CD4-positive, alpha-beta T cell treated with Interleukin-21 for 1 hour (primary cell): ENCODE measurements at regions not wholly inside any gene's neighbourhood (a gene's known extent, or its start where the extent isn't known, plus 50 kb on each side); places are given as distances from the start of the nearest gene placed in this dataset.
"Not testable (repeated sequence)": the region's sequence is repeated elsewhere in the genome, so short reads cannot be mapped to it uniquely, and the experiment has no call there.

ENCODE experiments used
- DNase-seq: peaks from one replicate; pipeline ENCODE4 v3.0.0-alpha.2; 2020

DNA sequence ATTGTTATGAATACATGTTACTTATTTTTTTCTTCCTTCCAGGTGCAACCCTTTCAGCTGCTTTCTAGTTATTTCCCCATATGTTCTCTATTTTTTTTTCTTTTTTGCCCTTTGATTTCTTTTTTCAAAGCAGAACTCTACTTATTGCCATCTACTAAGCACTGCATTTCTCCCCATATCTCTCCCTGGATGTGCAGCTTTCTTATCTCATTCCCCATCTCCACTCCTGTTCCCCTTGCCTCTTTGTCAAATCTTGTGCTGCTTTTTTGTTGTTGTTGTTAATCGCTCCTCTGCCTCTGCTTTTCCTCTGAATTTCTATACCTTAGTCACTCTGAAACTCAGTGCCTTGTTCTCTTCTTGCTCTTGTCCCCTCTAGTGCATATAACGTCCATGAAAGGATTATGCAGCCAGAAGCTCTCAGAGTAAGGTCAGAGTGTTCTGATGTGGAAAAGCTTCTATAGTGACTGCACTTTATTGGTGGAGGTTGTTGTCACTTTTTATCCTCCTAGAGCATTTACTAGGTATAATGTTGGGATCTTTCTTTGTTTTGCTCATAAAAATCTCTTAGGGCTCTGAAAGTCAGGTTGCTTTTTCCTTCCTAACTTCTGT is 51.1 kb upstream of the JADE1 start:
- DNase-seq = no peak

DNA sequence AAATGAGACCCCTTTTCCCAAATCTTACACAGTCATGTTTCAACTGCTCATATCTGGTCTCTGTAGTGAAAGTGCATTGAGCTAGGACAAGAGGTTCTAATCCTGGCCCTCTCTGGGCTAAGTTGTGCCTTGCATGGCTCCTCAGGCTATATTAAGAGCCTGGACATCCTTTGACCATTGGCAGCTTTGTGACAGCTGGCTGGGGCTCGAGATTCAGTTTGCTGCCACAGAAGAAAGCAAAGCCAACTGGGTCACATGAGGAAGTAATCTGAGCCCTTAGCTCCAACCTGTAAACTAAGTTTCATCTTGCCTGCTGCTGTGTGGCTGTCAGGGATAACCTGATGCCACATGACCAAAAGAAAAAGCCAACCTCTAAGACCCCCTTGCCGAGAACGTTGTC is 51.8 kb upstream of the JADE1 start:
- no peak for DNase-seq

DNA sequence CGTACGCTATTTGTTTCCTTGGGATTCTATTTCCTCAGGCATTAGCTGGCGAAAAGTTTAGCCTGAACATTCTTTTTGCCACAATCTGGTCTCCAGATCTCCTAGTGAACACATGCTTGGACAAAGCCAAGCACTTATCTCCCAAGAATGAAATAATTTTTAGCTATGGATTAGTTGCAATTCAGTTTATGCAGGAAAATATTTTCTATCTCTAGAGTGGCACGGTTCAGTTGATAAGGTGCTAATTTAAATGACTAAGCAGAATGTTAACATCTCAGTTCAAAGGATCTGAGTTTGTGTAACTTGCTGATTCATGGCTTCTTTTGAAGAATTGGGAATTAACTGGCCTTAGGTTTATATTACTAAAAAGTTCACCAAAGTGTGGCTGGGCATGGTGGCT is 58.1 kb upstream of the JADE1 start:
- no peak for DNase-seq

DNA sequence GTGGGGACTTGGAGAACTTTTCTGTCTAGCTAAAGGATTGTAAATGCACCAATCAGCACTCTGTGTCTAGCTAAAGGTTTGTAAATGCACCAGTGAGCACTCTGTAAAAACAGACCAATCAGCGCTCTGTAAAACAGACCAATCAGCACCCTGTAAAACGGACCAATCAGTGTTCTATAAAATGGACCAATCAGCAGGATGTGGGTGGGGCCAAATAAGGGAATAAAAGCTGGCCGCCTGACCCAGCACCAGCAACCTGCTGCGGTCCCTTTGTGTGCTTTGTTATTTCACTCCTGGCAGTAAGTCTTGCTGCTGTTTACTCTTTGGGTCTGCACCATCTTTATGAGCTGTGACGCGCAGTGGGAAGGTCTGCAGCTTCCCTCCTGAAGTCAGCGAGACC is 67.8 kb upstream of the JADE1 start:
- DNase-seq = not testable (repeated sequence)

DNA sequence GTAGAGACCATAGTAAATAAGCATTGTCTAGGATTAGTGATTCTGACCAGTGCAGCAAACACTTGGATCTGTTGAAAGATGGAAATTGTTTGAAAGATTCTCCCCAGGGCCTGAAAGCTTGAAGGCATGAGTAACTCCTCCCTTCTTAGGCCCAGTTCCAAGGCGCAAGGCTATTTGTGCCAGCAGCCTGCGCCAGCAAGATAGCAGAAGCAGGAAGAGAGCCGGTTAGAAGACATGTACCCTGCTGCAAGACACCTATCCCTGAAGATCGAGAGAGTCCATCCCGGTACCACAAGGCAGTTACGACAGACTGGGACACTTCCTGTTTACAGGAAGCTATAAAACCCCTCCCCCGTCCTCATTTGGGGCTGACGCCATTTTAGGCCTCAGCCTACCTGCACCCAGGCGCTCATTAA is 72.4 kb upstream of the JADE1 start:
- DNase-seq = no peak

DNA sequence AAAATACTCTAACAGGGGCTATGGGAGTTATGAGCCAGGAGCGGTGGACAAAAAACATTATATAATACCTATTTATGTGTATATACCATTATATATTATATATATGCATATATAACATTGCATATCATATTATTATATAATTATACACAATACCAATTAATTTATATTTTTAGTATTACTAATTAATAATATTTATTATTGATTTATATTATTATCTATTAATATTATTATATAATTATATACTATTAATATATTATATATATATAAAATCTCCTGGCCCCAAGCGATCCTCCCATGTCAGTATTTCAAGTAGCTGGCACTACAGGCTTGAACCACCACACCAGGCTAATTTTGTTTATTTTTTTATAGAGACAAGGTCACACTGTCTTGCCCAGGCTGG is 73.8 kb upstream of the JADE1 start:
- DNase-seq = no peak

DNA sequence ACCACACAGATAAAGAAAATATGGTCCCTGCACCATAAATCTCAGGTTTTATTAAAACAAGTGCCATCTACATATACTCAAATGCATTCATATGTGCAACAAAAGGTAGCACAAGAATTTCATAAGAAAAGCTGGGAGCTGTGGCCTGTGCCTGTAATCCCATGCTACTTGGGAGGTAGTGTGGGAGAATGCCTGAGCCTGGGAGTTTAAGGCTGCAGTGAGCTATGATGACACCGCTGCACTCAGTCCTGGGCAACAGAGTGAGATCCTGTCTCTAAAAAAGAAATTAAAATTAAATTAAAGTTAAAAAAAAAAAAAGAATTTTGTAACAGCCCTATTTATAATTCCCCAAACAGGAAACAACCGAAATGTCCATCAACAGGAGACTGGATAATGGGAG is 81.3 kb upstream of the JADE1 start:
- no peak for DNase-seq

DNA sequence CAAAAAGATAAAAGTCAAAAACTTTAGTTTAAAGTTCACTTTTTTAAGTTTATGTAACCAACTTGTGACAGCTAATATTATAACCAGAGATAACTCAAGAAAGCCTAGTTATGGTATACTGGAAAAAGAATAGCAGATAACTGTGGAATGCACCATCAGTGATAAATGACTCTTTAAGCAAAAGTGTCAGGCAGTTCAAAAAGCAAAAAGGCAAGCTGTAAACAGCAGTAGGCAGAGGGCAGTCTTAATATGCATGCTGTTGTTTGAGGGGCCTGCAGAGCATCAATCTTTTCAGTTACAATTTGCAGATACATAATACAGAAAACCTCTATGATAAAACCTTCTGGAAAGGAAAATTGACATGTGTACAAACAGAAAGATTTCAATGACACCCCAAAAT is 81.8 kb upstream of the JADE1 start:
- no peak for DNase-seq

DNA sequence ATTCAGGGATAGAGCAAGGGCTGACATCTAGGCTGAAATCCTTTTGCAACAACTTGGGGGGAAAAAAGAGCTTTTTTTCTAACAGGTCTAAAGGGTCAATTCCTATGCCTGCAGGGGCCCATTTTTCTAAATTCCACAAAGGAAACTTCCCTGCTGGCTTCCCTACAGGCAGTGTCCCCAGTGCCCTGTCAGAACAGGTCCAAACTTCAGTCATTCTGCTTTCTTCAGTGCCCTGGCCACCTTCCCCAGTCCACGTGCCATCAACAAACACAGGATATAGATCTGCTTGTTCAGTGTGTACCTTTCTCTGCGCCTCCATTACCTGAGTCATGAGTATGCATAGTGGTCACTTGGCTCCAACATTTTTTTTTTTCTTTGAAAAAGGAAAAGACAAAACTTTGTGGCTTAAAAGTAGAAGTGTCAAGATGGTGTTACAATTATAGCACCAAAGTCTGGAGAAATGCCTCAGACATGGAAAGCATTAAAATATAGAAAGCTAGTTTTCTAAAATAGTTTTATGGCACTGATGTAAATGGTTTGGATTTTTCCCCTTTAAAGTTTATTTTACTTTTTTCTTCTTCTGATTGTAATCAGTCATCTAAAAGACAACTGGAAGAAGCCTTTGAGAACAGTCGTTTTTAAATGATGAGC is 84.0 kb upstream of the JADE1 start:
- DNase-seq = no peak

DNA sequence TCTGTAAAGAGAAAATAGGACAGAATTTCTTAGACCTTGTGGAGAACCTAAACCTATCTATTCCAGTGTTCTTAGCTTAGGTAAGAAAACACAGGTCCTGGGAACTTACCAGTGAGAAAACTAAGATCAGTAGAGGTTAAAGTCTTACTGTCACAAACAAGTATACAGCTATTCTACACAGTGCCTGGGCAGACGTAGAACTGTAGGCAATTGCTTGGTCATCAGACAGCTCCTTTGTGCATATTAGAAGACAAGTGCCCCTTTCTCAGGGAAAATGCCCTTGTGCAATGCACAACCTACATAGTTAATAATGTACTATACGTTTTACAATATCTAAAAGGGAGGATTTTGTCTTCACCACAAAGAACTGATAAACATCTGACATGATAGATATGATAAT is 86.6 kb upstream of the JADE1 start:
- DNase-seq = no peak

DNA sequence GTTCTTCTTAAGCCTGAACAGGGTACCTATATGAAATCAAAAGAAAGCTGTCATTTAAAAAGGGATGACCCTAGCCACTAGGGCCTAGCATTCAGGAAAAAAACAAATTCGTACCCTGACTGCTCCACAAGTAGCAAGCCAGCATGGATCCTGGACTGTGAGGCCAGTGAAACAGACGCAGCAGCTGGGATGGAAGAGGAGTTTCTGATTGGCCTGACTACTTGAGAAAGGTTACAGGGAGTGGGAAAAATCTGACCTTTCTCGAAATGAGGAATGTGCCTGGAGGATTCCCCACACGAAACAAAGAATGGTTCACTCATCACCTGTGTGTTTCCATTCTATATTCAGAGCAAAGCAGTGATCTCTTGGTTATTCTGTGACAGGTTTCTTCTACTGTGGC is 87.6 kb upstream of the JADE1 start:
- no peak for DNase-seq

DNA sequence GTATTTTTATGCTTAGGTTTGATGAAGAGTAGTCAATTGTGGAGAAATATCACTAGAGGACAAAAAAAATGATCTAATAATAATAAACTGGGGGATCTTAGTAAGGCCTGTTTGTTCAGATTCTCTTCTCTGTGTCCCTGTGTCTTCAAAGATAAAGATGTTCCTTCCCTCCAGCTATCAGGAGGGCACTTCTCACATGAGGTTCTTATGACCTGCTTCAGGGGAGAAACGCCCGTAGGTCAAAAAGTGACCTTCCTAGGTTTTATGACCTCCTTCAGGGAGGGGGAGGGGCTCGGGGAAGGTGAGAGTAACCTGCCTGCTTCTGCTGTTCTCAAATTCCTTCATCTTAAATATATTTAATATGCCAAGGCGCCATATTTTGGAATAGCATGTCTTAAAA is 89.2 kb upstream of the JADE1 start:
- DNase-seq = no peak

DNA sequence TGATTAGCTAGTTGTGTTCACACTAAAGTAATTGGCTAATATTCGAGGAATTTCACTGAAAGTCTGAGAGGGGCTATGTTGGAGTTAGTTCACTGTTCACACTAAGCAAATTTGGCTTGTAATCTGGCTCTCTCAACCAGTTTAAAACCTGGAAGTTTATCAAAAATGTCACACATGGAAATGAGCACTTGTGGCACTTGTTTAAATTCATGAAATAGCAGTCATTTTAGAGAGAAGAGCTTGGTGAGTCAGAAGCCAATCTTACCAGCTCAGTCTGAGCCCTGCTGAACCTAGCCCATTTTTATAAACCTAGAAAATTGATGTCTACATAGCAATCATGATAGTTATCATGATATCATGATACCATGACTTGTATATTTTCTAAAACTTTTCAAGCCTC is 90.7 kb upstream of the JADE1 start:
- DNase-seq = no peak

DNA sequence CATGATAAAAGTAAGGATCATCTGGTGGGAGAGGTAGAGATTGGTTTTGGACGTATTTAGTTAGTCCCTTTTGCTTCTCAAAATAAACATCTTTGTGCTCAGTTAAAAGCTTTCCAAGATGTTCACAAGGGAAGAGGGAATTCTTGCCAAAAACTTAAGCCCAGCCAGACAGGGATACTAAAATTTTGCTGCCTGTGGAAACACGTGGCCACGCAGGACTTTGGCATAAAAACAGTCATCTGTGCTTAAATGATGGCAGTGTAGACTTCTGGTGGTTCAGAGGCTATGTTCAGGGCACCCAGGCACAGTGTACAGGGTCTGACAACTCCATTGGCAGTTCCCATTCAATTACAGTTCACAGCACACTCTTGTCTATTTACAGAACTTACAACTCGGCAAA is 93.2 kb upstream of the JADE1 start:
- DNase-seq = no peak

DNA sequence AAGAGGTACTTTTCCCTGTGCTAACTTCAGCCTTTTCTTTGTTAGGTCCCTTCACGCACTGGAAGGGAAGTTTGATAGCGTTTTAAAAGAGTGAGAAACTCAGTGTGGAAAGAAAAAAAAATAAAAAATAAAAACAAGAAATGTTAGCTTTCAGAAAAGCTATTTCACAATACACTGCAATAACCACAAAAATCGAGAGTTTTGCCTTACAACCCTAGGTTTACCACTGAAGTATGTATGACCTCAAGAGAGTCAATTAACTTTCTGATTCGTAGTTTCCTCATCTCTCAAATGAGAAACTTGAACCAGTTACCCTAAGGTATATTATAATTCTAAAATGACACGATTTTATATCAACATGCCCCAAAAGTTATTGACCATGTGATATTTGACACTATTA is 93.9 kb upstream of the JADE1 start:
- no peak for DNase-seq

DNA sequence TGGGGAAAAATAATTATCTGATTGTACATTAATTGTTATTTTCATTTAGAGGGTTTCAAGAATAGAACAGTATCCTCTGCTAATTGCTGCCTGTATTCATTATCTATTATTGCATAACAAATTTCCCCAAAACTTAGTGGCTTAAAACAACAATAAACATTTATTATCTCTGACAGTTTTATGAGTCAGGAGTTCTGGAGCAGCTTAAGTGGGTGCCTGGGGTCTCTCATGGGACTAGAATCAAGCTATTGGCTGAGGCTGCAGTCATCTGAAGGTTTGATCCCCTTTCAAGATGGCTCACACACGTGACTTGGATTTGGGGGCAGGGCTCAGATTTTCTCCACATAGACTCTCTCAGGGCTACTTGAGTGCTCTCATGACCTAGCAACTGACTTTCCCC is 98.1 kb upstream of the JADE1 start:
- DNase-seq = no peak

DNA sequence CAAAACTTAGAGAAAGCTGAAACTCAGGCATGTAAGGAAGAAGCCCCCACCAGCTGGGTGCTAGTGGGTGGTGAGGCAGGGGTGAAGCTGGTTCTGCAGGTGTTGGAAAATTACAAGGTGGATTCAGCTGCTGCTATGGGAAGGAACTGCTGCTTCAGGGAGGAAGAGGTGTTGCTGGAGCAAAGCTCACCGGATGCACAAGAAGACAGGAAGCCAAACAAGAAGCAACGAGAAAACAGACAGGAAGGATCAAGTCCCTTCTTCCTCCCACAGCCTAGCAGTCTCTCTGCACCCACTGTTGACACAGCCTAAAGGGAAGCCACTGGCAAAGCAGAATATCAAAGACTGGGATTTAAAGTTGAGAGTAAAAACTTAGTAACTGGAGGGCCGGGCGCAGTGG is 100.2 kb upstream of the JADE1 start:
- DNase-seq = no peak

DNA sequence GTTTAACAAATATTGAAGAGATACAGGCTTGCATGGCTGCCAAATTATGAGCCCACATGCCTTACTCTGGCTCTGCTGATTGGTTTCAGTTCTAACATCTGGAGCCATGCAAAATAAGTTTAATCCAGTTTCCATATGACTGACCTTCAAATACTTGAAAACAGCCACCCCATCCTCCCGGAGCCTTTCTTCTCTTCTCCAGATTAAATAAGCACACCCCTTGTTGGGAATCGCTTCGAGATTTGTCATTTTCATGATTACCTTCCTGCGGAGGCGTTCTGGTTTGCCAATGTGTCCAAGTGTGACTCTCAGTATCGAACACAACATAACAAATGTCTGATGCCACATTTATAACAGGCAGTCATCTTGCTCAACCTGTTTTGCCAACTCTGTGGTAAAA is 101.6 kb upstream of the JADE1 start:
- no peak for DNase-seq

DNA sequence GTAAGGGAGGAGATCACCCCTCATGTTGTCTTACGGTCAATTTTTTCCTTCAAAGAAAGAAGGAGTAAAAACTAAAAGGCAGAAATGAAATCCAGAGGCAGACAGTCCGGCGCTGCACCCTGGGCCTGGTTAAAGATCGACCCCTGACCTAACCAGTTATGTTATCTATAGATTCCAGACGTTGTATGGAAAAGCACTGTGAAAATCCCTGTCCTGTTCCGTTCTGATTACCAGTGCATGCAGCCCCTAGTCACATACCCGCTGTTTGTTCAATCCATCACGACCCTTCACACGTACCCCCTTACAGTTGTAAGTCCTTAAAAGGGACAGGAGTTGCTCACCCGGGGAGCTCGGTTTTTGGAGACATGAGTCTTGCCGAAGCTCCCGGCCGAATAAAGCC is 105.6 kb upstream of the JADE1 start:
- no peak for DNase-seq

DNA sequence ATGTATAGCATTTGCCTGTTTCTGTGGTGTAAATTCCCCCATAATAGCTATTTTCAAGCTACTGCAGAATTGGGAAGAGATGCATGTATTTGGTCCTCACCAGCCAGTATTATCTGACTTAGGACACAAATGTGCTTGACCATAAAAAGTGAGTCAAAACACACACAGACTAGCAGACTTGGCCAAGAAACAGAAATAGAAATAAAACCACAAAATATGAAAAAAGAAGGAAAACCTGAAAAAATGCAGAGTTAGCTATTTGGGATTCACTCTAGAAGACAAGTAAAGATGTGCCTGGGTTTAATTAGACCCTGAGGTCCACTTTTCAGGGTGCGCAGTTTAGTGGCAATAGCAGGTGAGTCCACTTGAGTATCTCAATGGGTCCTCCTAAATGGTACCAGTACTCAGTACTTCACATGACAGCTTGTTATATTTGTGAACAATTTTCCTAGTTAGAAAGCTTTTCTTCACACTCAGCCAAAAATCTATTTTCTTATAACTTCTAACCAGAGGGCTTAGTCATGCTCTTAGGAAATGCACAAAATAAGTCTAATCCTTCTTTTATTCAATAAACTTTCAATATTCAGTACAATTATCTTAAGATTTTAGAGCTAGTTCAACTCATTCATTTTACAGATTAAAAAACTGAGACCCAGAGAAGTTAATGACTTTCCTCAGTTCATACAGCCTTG is 108.7 kb upstream of the JADE1 start:
- no peak for DNase-seq

DNA sequence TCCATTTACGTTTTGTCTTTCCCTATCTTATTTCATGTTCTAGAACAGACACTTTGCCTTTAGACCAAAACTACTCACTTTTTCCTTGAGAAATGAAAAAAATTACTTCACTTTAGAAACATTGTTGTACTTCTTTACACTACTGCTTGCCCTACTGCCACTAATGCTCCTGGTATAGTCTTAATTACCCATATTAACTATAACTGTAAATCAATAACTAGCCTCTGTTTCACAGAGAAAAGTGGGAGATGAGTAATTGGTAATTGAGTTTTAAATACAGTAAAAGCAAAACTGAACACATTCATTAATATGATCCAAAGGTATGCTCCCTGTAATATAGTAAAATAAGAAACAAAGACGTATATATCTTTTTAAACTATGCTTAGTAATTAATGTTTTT is 111.1 kb upstream of the JADE1 start:
- no peak for DNase-seq

DNA sequence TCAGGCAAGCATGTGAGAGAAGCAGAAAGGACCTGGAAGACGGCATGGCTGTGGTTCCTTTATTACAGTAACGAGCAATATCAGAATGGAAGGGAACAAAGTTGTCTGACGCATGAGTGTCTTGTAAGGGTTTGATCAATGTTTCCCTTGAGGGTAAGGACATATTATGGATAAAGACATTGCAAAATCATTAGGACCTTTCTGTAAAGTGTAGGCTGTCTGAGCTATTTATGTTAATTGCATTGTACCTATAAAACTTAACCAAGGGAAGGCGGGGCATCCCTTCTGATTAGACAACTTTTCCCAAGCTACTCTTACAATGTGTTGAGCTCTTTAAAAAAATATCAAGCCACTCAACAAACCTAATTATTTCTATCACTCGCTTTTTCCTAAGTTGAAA is 112.2 kb upstream of the JADE1 start:
- no peak for DNase-seq

DNA sequence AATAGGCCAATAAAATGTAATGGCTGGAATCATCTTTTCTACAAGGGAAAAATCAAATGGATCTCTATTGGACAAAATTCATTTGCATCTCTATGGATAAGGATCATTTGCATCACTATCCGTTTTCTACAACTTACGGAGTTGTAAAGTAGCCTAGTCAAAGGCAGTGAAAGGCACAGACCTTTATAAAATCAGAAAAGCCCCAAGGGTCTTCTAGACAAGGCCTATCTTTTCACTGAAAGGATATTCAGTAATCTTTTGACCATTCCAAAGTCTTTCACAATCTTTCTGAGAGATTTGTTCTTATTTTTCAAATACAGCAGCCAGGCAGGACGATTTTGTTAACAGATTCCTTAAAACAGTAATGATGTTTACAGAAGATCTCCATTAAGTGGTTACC is 119.5 kb upstream of the JADE1 start:
- DNase-seq = no peak

DNA sequence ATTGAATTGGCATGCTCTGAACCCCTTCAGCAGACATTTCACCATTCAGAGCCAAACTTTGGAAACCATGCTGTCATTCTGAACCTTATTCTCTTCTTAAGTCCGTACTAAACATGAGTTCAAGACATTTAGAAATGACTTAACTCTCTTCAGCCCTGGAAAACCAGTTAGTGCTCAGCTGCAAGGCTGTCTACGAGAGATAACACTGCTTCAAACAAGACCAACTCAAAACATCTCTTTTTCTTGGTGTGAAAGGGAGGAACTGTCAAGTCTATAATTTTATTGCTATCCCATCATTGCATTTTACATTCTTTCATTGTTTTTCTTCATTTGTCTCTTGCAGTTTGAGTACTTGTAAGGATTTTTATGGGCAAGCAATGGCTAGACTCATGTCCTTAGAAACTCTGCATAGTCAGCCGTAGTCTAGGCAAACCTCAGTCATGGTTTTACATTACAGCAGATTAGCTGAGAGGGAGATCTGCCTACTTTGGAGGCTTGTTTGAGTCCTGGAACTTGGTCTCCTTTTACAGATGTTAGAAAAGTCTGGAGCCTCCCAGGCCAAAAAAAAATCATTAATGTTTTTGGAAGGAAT is 120.6 kb upstream of the JADE1 start:
- no peak for DNase-seq
